HEK293 (cell line): ENCODE measurements at regions not wholly inside any gene's neighbourhood (a gene's known extent, or its start where the extent isn't known, plus 50 kb on each side); places are given as distances from the start of the nearest gene placed in this dataset.
A peak's percentile ranks its signal among the peaks of the same experiment; 100 is the strongest.
"Not testable (repeated sequence)": the region's sequence is repeated elsewhere in the genome, so short reads cannot be mapped to it uniquely, and the experiment has no call there.

Experiments used
- CTCF ChIA-PET: fragments of 350-600 bp; formaldehyde crosslinking; extraction: SDS; loops from one replicate; lab custom pipeline; 2021; ENCODE audit warnings: antibody characterized with exemption; lab: Yijun Ruan, JAX
- POLR2A ChIA-PET: fragments of 300-600 bp; formaldehyde crosslinking; extraction: SDS; loops from one replicate; lab custom pipeline; 2020; ENCODE audit warnings: antibody characterized with exemption, inconsistent platforms; lab: Yijun Ruan, JAX
- H3K27ac ChIP-seq: fragments of 200-500 bp; sonication (Bioruptor generic); 2 replicates; pipeline ENCODE4 v1.5.1; 2014; ENCODE audit warnings: low read depth, low read length, control low read depth, inconsistent platforms; ENCODE audit errors: extremely low read depth
- H3K36me3 ChIP-seq, 2 experiments: fragments of 200-500 bp in 1 of 2; sonication (Bioruptor generic) in 1 of 2; 1 replicate in 1 of 2; 2 replicates in 1 of 2; pipeline ENCODE4 v1.5.1; 2014 to 2017; ENCODE audit warnings: inconsistent platforms in 2 of 2, low read length in 2 of 2; ENCODE audit not compliant: control insufficient read depth in 2 of 2, insufficient read depth in 1 of 2
- H3K4me1 ChIP-seq: fragments of 200-500 bp; sonication (Bioruptor generic); 2 replicates; pipeline ENCODE4 v1.5.1; 2014; ENCODE audit warnings: mild to moderate bottlenecking, low read length, inconsistent platforms; ENCODE audit not compliant: control insufficient read depth, insufficient read depth
- H3K4me3 ChIP-seq: 2 replicates; pipeline ENCODE4 v1.5.1; 2011; ENCODE audit warnings: low read depth, mild to moderate bottlenecking, control low read depth, low read length, moderate library complexity
- H3K9me3 ChIP-seq: fragments of 200-500 bp; sonication (Bioruptor generic); 2 replicates; pipeline ENCODE4 v1.5.1; 2014; ENCODE audit warnings: low read depth, low read length, inconsistent platforms; ENCODE audit not compliant: control insufficient read depth, insufficient read depth
- PRDM10 ChIP-seq: fragments of 450-650 bp; formaldehyde crosslinking; IDR thresholded peaks from 2 replicates; pipeline ENCODE4 v1.5.1; 2016; ENCODE audit warnings: missing biosample characterization, missing genetic modification characterization
- SETDB1 ChIP-seq: IDR thresholded peaks from one replicate; pipeline ENCODE4 v1.6.1; 2017; ENCODE audit warnings: mild to moderate bottlenecking, low read length, moderate library complexity, mixed read lengths; ENCODE audit not compliant: insufficient read length
- ZNF146 ChIP-seq: fragments of 450-650 bp; formaldehyde crosslinking; IDR thresholded peaks from 2 replicates; pipeline ENCODE4 v1.5.1; 2016; ENCODE audit warnings: missing biosample characterization, missing genetic modification characterization
- ZNF19 ChIP-seq: fragments of 450-650 bp; formaldehyde crosslinking; IDR thresholded peaks from 2 replicates; pipeline ENCODE4; 2016; ENCODE audit warnings: missing biosample characterization, missing genetic modification characterization, low read depth
- ZNF274 ChIP-seq, 2 experiments: fragments of 200-500 bp in 1 of 2; fragments of 450-650 bp in 1 of 2; sonication (Bioruptor generic) in 1 of 2; formaldehyde crosslinking in 1 of 2; IDR thresholded peaks; 2 replicates each; pipeline versions ENCODE4 v1.5.1 to v1.6.1; 2014 to 2016; ENCODE audit warnings: borderline replicate concordance in 1 of 2, inconsistent platforms in 1 of 2, low read length in 1 of 2, missing biosample characterization in 1 of 2, missing genetic modification characterization in 1 of 2
- ZNF391 ChIP-seq: fragments of 450-650 bp; formaldehyde crosslinking; IDR thresholded peaks from 2 replicates; pipeline ENCODE4 v1.5.1; 2016; ENCODE audit warnings: low read depth, missing biosample characterization, missing genetic modification characterization, borderline replicate concordance
- ZNF580 ChIP-seq: fragments of 450-650 bp; formaldehyde crosslinking; IDR thresholded peaks from 2 replicates; pipeline ENCODE4 v1.5.1; 2016; ENCODE audit warnings: missing biosample characterization, missing genetic modification characterization
- ZNF843 ChIP-seq: fragments of 450-650 bp; formaldehyde crosslinking; IDR thresholded peaks from 2 replicates; pipeline ENCODE4 v1.5.1; 2016; ENCODE audit warnings: missing biosample characterization, missing genetic modification characterization
- TF ChIP-seq, protein P1 (sequence below): sonication (generic); formaldehyde crosslinking; IDR thresholded peaks from 2 replicates; pipeline ENCODE4 v1.8.1; 2022; ENCODE audit warnings: mild to moderate bottlenecking, moderate library complexity, missing genetic modification reagents
- TF ChIP-seq, protein P2 (sequence below): fragments of 450-650 bp; formaldehyde crosslinking; IDR thresholded peaks from 2 replicates; pipeline ENCODE4 v1.5.1; 2016; ENCODE audit warnings: missing biosample characterization, missing genetic modification characterization

DNA sequence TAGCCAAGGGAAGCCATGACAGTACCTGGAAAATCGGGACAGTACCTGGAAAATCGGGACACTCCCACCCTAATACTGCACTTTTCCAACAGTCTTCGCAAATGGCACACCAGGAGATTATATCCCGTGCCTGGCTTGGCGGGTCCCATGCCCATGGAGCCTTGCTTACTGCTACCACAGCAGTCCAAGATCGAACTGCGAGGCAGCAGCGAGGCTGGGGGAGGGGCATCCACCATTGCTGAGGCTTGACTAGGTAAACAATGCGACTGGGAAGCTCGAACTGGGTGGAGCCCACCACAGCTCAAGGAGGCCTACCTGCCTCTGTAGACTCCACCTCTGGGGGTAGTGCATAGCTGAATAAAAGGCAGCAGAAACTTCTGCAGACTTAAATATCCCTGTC lies 238.9 kb upstream of the PRSS16 start:
- H3K4me1 ChIP-seq, CTCF ChIA-PET, H3K9me3 ChIP-seq, H3K27ac ChIP-seq, H3K4me3 ChIP-seq, H3K36me3 ChIP-seq, POLR2A ChIA-PET: not testable (repeated sequence)

GRCh38 chr6:27014053-27014452 lies 233.4 kb upstream of the PRSS16 start:
- H3K27ac ChIP-seq, POLR2A ChIA-PET, H3K4me1 ChIP-seq, H3K4me3 ChIP-seq, H3K9me3 ChIP-seq, H3K36me3 ChIP-seq, CTCF ChIA-PET: not testable (repeated sequence)
- TF ChIP-seq ZNF146 (tag by site-specific recombination), result peak; percentile 89
- peak; percentile 63; the same call in 1 of the 2 replicates for TF ChIP-seq ZNF580 (tag by site-specific recombination)

- no peaks in the 10 kb centered on the region for H3K9me3 ChIP-seq
- ChIA-PET CTCF (no interaction called here), POLR2A (no interaction called here)
- H3K36me3 ChIP-seq, result no peaks in the 10 kb centered on the region
- H3K4me1 ChIP-seq, result 0 out of 2 replicates have a peak, but pooled peaks cover 2% of the 10 kb centered on the region
- TF ChIP-seq ZNF274 (IDR thresholded peaks at IDR 0.05; ENCODE audit: low read length), result no peak
- no peak for TF ChIP-seq ZNF274 (tag by site-specific recombination; IDR thresholded peaks at IDR 0.05; ENCODE audit: borderline replicate concordance)
- TF ChIP-seq ZNF391, result no peak
- peak; percentile 79 for TF ChIP-seq SETDB1
- TF ChIP-seq ZNF19, result no peak
- TF ChIP-seq, protein P1, sequence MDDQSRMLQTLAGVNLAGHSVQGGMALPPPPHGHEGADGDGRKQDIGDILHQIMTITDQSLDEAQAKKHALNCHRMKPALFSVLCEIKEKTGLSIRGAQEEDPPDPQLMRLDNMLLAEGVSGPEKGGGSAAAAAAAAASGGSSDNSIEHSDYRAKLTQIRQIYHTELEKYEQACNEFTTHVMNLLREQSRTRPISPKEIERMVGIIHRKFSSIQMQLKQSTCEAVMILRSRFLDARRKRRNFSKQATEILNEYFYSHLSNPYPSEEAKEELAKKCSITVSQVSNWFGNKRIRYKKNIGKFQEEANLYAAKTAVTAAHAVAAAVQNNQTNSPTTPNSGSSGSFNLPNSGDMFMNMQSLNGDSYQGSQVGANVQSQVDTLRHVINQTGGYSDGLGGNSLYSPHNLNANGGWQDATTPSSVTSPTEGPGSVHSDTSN (CRISPR knock-in tag), result no peak
- no peak for TF ChIP-seq ZNF843 (tag by site-specific recombination)
- TF ChIP-seq, protein P2, sequence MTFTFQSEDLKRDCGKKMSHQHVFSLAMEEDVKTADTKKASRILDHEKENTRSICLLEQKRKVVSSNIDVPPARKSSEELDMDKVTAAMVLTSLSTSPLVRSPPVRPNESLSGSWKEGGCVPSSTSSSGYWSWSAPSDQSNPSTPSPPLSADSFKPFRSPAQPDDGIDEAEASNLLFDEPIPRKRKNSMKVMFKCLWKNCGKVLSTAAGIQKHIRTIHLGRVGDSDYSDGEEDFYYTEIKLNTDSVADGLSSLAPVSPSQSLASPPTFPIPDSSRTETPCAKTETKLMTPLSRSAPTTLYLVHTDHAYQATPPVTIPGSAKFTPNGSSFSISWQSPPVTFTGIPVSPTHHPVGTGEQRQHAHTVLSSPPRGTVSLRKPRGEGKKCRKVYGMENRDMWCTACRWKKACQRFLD (tag by site-specific recombination), result no peak
- TF ChIP-seq, all 188 proteins: peak for 1
- H3K4me3 ChIP-seq, result no peak overlapping the region
- no peak overlapping the region for H3K27ac ChIP-seq
These were observed 230.8 kb upstream of the PRSS16 start for GRCh38 chr6:27016689-27017088.

DNA sequence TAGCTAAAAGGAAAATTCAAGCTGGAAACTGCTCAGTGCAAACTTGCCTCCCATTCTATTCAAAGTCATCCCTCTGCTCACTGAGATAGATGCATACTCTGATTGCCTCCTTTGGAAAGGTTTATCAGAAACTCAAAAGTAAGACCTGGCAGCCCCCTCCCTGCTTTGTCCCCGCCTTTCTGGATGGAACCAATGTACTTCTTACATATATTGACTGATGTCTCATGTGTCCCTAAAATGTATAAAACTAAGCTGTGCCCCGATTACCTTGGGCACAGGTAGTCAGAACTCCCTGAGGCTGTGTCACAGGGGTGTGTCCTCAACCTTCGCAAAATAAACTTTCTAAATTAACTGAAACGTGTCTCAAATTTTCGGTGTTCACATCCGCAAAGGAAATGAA lies 229.1 kb upstream of the PRSS16 start:
- H3K36me3 ChIP-seq, H3K9me3 ChIP-seq, POLR2A ChIA-PET, H3K27ac ChIP-seq, H3K4me3 ChIP-seq, CTCF ChIA-PET, H3K4me1 ChIP-seq: not testable (repeated sequence)
- peak; percentile 66 for TF ChIP-seq PRDM10
